ENCODE measurements at regions not wholly inside any gene's neighbourhood (a gene's known extent, or its start where the extent isn't known, plus 50 kb on each side); places are given as distances from the start of the nearest gene placed in this dataset.
"Not testable (repeated sequence)": the region's sequence is repeated elsewhere in the genome, so short reads cannot be mapped to it uniquely, and the experiment has no call there.

- no peak for DNase-seq
These were observed 800.2 kb downstream of the FSCB start for GRCh38 chr14:43706900-43707299.

DNA sequence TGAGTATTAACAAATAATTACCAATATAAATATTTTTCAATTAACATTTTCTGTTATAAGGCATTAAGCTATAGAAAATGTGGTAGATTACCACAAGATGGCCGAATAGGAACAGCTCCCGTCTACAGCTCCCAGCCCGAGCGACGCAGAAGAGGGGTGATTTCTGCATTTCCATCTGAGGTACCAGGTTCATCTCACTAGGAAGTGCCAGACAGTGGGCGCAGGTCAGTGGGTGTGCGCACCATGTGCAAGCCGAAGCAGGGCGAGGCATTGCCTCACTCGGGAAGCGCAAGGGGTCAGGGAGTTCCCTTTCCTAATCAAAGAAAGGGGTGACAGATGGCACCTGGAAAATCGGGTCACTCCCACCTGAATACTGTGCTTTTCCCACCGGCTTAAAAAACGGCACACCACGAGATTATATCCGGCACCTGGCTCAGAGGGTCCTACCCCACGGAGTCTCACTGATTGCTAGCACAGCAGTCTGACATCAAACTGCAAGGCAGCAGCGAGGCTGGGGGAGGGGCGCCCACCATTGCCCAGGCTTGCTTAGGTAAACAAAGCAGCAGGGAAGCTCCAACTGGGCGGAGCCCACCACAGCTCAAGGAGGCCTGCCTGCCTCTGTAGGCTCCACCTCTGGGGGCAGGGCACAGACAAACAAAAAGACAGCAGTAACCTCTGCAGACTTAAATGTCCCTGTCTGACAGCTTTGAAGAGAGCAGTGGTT is 808.4 kb downstream of the FSCB start:
- DNase-seq = not testable (repeated sequence)

DNA sequence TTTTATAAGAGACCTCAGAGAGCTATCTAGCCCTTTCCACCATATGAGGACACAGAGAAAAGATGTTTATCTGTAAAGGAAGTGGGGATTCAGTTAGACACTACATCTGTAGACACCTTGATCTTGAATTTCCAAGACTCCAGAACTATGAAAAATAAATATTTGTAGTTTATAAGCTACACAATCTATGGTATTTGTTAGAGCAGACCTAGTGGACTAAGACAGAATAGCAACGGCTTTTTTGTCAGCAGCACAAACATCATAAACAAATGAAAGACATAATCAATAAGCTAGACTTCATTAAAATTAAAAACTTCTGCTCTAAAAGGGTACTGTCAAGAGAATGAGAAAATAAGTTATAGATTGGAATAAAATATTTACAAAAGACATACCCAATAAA is 810.1 kb downstream of the FSCB start:
- no peak for DNase-seq

GRCh38 chr14:43692706-43693105 is 814.4 kb downstream of the FSCB start:
- no peak for DNase-seq

DNA sequence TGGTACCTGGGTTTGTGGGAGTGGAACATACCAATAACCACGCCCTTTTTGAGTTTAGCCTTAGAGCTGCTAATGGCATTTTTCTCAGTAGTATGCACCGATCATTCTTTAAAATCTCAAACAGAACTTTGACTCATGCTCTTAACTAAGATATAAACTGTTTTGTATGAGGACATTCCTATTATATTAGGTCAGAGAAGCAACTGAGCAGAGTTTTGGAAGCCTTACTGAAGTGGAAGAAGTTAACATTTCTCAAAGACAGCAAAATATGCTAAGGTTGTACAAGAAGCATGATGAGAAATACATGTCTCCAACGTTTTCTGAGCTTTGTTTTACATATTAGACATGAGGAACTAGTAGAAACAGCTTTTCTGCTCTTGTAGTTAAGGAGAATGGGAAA is 819.2 kb downstream of the FSCB start:
- no peak for DNase-seq

DNA sequence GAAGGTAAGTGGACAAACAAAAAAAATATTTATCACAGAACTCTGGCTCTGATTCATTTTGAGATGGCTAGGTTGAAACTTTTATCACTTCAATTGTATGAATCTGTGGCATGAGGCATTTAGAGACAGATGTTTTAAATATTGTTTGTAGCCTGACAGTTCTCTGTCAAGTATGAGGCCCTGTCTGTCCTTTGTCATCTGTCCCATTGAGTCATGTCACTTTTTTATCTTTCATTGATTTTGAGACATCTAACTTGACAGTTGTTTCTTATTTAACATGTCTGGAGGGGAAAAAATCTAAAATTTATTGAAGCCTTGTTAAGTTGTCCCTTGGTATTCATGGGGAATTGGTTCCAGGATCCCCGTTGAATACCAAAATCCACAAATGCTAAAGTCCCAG is 829.5 kb downstream of the FSCB start:
- no peak for DNase-seq

DNA sequence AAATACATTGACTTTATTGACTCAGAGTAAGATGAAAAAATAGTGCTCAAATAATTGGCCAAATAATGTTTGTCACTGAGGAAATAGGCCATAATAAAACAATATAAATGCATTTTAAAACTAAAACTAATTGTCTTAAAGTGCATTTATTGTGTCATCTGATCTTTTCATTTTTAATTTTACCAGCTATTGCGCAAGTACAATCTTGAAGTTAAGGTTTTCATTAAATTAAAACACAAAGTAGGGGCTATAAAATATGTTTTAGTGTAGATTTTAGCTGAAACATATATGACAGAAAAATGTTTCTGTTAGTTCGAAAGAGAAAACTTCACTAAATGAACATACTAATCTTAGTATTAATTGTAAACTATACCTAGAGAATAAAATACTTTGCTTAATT is 832.8 kb downstream of the FSCB start:
- no peak for DNase-seq

DNA sequence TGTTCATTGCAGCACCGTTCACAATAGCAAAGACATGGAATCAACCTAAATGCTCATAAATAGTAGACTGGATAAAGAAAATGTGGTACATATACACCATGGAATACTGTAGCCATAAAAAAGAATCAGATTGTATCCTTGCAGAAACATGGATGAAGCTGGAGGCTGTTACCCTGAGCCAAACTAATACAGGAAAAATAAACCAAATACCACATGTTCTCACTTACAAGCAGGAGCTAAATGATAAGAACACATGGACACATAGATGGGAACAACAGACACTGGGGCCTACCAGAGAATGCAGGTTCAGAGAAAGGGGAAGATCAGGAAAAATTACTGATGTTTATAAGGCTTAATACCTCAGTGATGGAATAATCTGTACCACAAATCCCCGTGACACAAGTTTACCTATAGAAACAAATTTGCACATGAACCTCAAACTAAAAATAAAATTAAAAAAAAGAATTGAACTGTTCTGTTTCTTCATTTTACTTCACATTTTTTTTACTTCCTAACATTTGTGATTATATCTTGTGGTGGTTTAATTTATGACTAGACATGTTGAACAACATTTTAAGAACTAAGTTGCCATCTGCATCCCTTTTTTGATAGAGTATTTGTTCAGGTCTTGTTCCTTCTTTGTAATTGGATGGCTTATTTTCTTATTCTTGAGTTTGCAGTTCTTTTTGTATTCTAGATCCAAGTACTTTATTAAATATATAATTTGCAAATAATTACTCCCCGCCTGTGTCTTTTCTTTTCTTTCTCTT is 835.2 kb downstream of the FSCB start:
- no peak for DNase-seq

- no peak for DNase-seq
These were observed 837.7 kb downstream of the FSCB start for GRCh38 chr14:43669355-43669754.

- DNase-seq = no peak
These were observed 841.4 kb downstream of the FSCB start for GRCh38 chr14:43665570-43666267.

DNA sequence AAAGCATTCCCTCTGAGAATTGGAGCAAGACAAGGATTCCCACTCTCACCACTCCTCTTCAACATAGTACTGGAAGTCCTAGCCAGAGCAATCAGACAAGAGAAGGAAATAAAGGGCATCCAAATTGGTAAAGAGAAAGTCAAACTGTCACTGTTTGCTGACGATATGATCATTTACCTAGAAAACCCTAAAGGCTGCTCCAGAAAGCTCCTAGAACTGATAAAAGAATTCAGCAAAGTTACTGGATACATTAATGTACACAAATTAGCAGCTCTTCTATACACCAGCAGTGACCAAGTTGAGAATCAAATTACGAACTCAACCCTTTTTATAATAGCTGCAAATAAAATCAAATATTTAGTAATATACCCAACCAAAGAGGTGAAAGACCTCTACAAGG is 851.9 kb downstream of the FSCB start:
- not testable (repeated sequence) for DNase-seq

- no peak for DNase-seq
These were observed 855.2 kb downstream of the FSCB start for GRCh38 chr14:43651896-43652295.

DNA sequence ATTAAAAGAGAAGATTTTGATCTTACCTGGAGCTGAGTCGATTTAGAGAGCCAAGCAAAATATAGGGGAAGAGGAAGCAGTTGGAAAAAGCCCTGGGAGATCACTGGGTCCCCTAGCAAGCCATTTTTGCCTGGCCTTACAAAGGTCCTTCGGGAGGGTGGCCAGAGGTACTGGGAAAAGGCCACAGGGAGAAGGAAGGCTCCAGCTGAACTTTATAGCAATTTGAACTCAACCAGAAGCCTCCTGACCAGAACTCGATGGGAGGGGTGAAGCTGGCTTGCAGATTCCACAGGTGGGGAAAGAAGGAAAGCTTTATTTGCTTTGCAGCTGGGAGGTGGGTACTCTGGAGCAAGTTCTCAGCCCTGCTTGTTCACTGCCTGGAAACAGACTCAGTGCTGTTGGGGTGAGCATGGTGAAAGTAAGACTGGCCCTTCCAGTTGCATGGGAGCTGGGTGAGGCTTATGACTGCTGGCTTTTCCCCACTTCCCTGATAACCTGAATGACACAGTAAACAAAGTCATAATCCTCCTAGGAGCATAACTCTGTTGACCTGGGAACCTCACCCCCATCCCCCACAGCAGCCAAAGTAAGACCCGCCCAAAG is 855.8 kb downstream of the FSCB start:
- no peak for DNase-seq

- no peak for DNase-seq
These were observed 857.6 kb downstream of the FSCB start for GRCh38 chr14:43649508-43649907.

DNA sequence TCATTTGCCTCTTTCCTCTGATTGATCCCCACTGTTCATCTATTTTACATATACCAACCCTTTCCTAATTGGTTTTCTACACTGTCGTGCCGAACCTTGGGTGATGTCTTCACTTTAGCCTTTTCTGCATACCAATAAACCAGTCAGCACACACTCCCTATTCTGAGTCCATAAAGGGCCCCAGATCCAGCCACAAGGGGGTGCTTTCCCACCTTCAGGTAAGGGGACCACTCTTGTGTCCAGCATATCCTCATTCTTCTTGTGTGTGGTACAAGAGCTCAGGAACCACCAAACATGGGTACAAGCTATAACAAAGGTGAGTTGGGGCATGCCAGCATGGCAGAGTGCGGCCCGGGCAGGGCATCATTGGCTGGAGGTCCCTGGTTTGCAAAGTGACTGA is 859.8 kb downstream of the FSCB start:
- DNase-seq = no peak

DNA sequence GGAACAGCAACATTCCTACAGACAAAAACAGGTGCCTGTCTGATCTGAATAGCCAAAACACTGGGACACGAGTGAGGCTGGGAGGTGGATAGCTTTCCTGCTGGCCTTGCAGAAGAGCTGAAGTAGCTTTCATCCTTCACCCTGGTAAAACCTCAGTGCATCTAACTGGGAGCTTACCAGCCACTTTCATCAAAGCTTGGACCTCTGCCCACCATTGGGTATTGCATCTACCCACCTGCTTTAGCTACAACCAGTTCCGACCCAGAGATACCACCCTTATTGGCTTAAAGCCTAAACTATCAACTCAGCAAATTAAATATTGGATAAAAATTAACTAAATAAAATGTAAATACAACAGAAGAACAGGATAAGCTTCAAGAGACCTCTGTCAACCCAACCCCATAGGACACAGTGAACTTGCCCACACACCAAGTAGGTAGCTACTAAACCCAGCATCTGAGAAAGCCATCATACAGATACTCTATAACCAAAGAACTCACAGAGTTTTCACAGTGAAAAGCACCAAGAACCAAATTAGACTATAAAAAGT is 866.3 kb downstream of the FSCB start:
- no peak for DNase-seq

- DNase-seq = no peak
These were observed 881.8 kb downstream of the FSCB start for GRCh38 chr14:43625294-43625693.

DNA sequence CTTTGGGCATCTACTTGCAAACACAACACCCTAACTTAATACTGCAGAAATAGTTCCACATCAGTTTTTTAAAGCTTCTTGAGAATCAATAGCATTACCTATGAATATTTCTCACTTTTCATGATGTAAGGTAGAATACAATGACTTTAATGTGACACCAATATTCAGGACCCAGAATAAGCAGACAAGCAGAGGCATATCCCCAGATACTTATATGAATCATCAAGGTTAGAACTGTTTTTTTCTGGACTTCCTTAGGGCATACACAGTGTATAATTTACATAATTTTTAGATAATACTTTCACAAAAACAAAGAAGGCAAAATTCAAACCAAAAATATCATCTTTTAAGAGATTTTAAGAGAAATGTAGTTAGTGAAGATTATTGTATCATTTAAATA is 885.8 kb downstream of the FSCB start:
- DNase-seq = no peak

DNA sequence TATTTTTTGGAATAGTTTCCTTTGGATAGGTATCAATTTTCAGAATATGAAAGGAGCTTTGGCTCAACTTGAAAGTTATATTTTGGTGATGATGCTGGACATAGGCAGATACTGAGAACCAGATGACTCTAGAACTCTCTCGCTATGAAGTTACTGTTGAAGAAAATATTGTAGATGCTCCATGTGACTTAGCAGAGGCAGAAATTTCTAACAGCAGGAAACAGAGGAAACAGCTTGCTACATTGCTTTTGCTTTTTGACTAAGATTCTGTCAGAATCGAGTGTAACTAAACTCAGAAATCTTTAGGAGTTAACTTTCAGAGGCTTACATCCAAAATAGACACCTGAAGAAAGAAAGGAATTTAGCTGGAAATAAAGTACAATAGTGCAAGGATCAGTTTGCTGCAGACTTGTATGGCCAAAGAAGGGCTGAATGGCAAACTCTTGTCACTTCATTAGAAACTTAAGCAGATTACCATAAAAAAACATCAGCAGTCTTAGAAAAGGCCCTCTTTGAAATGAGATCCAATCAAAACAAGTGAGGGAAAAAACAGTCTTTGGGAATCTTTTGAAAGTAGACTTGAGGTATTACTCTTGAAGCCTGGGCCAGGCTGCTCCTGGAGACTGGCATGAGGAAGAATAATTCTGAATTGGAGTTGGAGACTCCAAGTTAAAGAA is 911.8 kb downstream of the FSCB start:
- no peak for DNase-seq

DNA sequence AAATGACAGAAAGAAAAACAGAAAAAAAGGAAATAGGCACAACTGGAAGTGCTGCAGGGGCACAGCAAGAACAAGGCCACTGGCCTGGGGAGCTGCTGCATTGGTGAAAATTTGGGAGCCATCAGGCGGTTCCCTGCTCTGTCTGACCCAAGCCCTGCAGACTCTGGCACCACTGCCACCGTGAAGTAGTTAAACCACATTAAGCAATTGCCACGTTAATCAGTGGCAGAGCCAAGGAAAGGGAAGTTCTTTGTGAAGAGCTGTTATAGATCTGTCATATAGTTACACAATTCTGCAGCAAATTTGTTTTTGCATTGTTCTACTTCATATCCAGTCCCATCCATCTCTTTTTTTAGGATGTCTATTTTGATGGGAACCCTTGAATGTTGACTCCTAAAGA is 915.3 kb downstream of the FSCB start:
- DNase-seq = no peak

DNA sequence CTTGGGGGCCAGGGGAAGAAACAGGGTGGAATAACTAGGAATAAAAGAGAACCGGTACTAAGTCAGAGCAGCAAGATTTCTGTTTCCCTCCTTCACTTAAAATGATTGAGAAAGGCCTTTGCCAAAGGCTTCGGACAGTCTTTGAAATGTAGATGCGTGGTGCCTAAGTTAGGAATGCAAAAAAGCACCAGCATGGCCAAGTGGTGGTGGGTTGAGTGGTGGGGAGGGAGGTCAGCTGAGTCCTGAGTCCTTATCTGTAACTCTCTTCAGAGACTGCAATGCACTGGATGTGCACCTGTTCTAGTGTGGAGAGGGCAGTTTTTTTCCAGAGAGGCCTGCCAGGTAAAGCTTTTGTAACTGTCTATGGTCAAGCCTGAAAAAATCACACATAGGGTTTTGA is 919.9 kb downstream of the FSCB start:
- no peak for DNase-seq

DNA sequence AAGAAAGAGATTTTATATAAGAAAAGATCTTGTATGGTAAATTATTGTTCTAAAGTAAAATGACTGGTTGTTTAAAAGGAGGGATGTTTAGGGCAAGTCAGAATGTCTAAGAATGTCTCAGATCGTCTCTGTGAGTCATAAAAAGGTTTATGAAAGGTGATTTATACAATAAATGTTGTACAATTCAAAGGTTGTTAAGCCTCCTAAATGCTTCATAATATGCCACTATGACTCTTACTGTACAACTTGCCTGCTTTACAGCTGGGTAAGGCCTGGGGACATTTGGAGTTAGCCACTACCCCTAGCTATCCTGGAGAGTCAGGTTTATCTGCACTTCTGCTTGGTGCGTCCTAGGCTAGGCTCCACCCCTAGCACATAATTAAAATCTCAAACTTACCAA is 927.4 kb downstream of the FSCB start:
- DNase-seq = no peak
